ENCODE measurements at regions not wholly inside any gene's neighbourhood (a gene's known extent, or its start where the extent isn't known, plus 50 kb on each side); places are given as distances from the start of the nearest gene placed in this dataset.

- Histone ChIP-seq H3K79me2 (ENCODE audit: insufficient read depth, low read length) (no peaks in the 10 kb centered on the region), H3K4me2 (replicated peaks; ENCODE audit: extremely low read depth, low read length, poor library complexity, severe bottlenecking) (no peak overlapping the region), H3K36me3 (replicated peaks in 1 of 2; ENCODE audit: control insufficient read depth in 1 of 2, insufficient read depth in 2 of 2, low read length in 2 of 2) (no peaks in the 10 kb centered on the region), H2AFZ (ENCODE audit: insufficient read depth, low read depth, low read length, poor library complexity, severe bottlenecking) (no peak overlapping the region), H3K9ac (ENCODE audit: insufficient read depth, low read length, poor library complexity, severe bottlenecking) (no peak overlapping the region), H3K4me1 (ENCODE audit: control insufficient read depth in 1 of 2, insufficient read depth in 2 of 2, low read length in 2 of 2) (no peaks in the 10 kb centered on the region), H3K27ac (ENCODE audit: low read depth in 1 of 2, low read length in 2 of 2) (no peak overlapping the region), H3K4me3 (replicated peaks in 1 of 3; ENCODE audit: low read depth in 2 of 3, low read length in 3 of 3) (no peak overlapping the region), H3K9me3 (replicated peaks in 1 of 2; ENCODE audit: control insufficient read depth in 1 of 2, insufficient read depth in 1 of 2, low read length in 2 of 2) (no peaks in the 10 kb centered on the region), H4K20me1 (ENCODE audit: insufficient read depth, low read length) (no peaks in the 10 kb centered on the region), H3K27me3 (ENCODE audit: control insufficient read depth in 2 of 2, insufficient read depth in 2 of 2, low read length in 2 of 2) (peaks cover 5 to 12% of the 10 kb centered on the region in 2 donors)
- H3K4me3 Mint-ChIP-seq: no peak overlapping the region
- peaks cover 6 to 13% (median 12%) of the 10 kb centered on the region in 3 donors for H3K27me3 Mint-ChIP-seq (ENCODE audit: low read depth in 3 of 3)
- 86% methylated on average over 3 of the region's 3 CpGs for WGBS (ENCODE audit: insufficient coverage)
- no peak for DNase-seq
- TF ChIP-seq CTCF (IDR thresholded peaks at IDR 0.05): no peak
- intact Hi-C loops (cut with micrococcal nuclease): no loop called here
- no peaks in the 10 kb centered on the region for H3K4me1 Mint-ChIP-seq
- H3K9me3 Mint-ChIP-seq: no peaks in the 10 kb centered on the region
- H3K36me3 Mint-ChIP-seq: no peaks in the 10 kb centered on the region
- H3K27ac Mint-ChIP-seq: no peak overlapping the region
These were observed 1156.6 kb downstream of the RPIA start for GRCh38 chr2:89848114-89848513.

GRCh38 chr2:89848763-89849368, 1157.4 kb downstream of the RPIA start:
- TF ChIP-seq CTCF (IDR thresholded peaks at IDR 0.05): no peak
- Histone ChIP-seq H3K4me2 (replicated peaks; ENCODE audit: extremely low read depth, low read length, poor library complexity, severe bottlenecking) (no peak overlapping the region), H3K4me1 (ENCODE audit: control insufficient read depth in 1 of 2, insufficient read depth in 2 of 2, low read length in 2 of 2) (no peaks in the 10 kb centered on the region), H3K9ac (ENCODE audit: insufficient read depth, low read length, poor library complexity, severe bottlenecking) (no peak overlapping the region), H3K9me3 (replicated peaks in 1 of 2; ENCODE audit: control insufficient read depth in 1 of 2, insufficient read depth in 1 of 2, low read length in 2 of 2) (no peaks in the 10 kb centered on the region), H4K20me1 (ENCODE audit: insufficient read depth, low read length) (no peaks in the 10 kb centered on the region), H3K27ac (ENCODE audit: low read depth in 1 of 2, low read length in 2 of 2) (no peak overlapping the region), H3K27me3 (ENCODE audit: control insufficient read depth in 2 of 2, insufficient read depth in 2 of 2, low read length in 2 of 2) (peaks cover 5 to 12% of the 10 kb centered on the region in 2 donors), H2AFZ (ENCODE audit: insufficient read depth, low read depth, low read length, poor library complexity, severe bottlenecking) (no peak overlapping the region), H3K36me3 (replicated peaks in 1 of 2; ENCODE audit: control insufficient read depth in 1 of 2, insufficient read depth in 2 of 2, low read length in 2 of 2) (no peaks in the 10 kb centered on the region), H3K79me2 (ENCODE audit: insufficient read depth, low read length) (no peaks in the 10 kb centered on the region), H3K4me3 (replicated peaks in 1 of 3; ENCODE audit: low read depth in 2 of 3, low read length in 3 of 3) (no peak overlapping the region)
- intact Hi-C loops (cut with micrococcal nuclease): no loop called here
- Mint-ChIP-seq H3K27ac (no peak overlapping the region), H3K4me1 (no peaks in the 10 kb centered on the region), H3K27me3 (ENCODE audit: low read depth in 3 of 3) (peaks cover 6 to 13% (median 12%) of the 10 kb centered on the region in 3 donors), H3K9me3 (no peaks in the 10 kb centered on the region), H3K4me3 (no peak overlapping the region), H3K36me3 (no peaks in the 10 kb centered on the region)
- 68% methylated on average over 2 of the region's 2 CpGs for WGBS (ENCODE audit: insufficient coverage)
- no peak for DNase-seq

Data from CD14-positive monocyte (primary cell).